Endothelial cell of umbilical vein (primary cell): ENCODE measurements at regions not wholly inside any gene's neighbourhood (a gene's known extent, or its start where the extent isn't known, plus 50 kb on each side); places are given as distances from the start of the nearest gene placed in this dataset.

Experiments used
- BruUV-seq: library from RNA; stranded (reverse); fragments of 400-500 nt; replicated peaks from 2 replicates; lab custom pipeline; 2021; lab: Mats Ljungman, UMichigan
- CTCF ChIA-PET: fragments of 300-600, 350-600 bp; sonication (Branson Sonifier 250); formaldehyde crosslinking; loops from one replicate; lab custom pipeline; 2021; ENCODE audit warnings: antibody characterized with exemption, inconsistent platforms; lab: Charles Lee
- POLR2A ChIA-PET: fragments of 300-600, 350-600 bp; sonication (Branson Sonifier 250); formaldehyde crosslinking; loops from one replicate; lab custom pipeline; 2021; ENCODE audit warnings: antibody characterized with exemption, inconsistent platforms; lab: Charles Lee
- DNase-seq: peaks from one replicate; pipeline ENCODE4 v3.0.0-alpha.2; 2011; ENCODE audit warnings: low read depth, low spot score
- FAIRE-seq: peaks from 2 replicates; lab custom pipeline; 2011; peaks lifted over from hg19 to GRCh38; lab: Jason Lieb, UNC
- H2AFZ ChIP-seq: 2 replicates; pipeline ENCODE4 v1.6.0; 2012; ENCODE audit warnings: low read depth, low read length, control low read depth, inconsistent platforms
- H3K27ac ChIP-seq: 2 replicates; pipeline ENCODE4 v1.5.1; 2011; ENCODE audit warnings: low read depth, mild to moderate bottlenecking, control low read depth, low read length, moderate library complexity; ENCODE audit not compliant: insufficient read depth
- H3K27me3 ChIP-seq, 2 experiments: 2 replicates each; pipeline versions ENCODE4 v1.6.0 to v1.6.1; 2011; ENCODE audit warnings: low read length in 2 of 2, mixed read lengths in 1 of 2; ENCODE audit not compliant: control insufficient read depth in 2 of 2, insufficient read depth in 2 of 2
- H3K36me3 ChIP-seq, 2 experiments: 2 replicates in 1 of 2; 3 replicates in 1 of 2; pipeline ENCODE4 v1.5.1; 2011; ENCODE audit warnings: low read length in 2 of 2, mild to moderate bottlenecking in 1 of 2, moderate library complexity in 1 of 2; ENCODE audit not compliant: control insufficient read depth in 2 of 2, insufficient read depth in 2 of 2; ENCODE audit errors: extremely low read depth in 1 of 2
- H3K4me1 ChIP-seq: 3 replicates; pipeline ENCODE4 v1.5.1; 2011; ENCODE audit warnings: mild to moderate bottlenecking, low read length; ENCODE audit not compliant: control insufficient read depth, insufficient read depth; ENCODE audit errors: extremely low read depth
- H3K4me2 ChIP-seq: 2 replicates; pipeline ENCODE4 v1.6.1; 2011; ENCODE audit warnings: low read length, control low read depth, mixed read lengths; ENCODE audit not compliant: insufficient read depth
- H3K4me3 ChIP-seq, 3 experiments: fragments of 200-600 bp in 1 of 3; sonication (generic), shearing (Covaris generic) in 1 of 3; replicated peaks in 1 of 3; 2 replicates each; pipeline ENCODE4 v1.5.1; 2011 to 2016; ENCODE audit warnings: control low read depth in 3 of 3, low read length in 3 of 3, mild to moderate bottlenecking in 2 of 3, inconsistent platforms in 1 of 3, low read depth in 1 of 3, moderate library complexity in 1 of 3; ENCODE audit not compliant: insufficient read depth in 1 of 3
- H3K79me2 ChIP-seq: 2 replicates; pipeline ENCODE4 v1.6.0; 2012; ENCODE audit warnings: low read length, inconsistent platforms; ENCODE audit not compliant: control insufficient read depth, insufficient read depth
- H3K9ac ChIP-seq: replicated peaks from 2 replicates; pipeline ENCODE3; 2011; ENCODE audit warnings: low read length, control low read depth; ENCODE audit not compliant: insufficient read depth; ENCODE audit errors: extremely low read depth
- H3K9me1 ChIP-seq: replicated peaks from 3 replicates; pipeline ENCODE4 v1.6.0; 2011; ENCODE audit warnings: mild to moderate bottlenecking, low read length; ENCODE audit not compliant: control insufficient read depth, insufficient read depth; ENCODE audit errors: extremely low read depth
- H3K9me3 ChIP-seq: replicated peaks from 2 replicates; pipeline ENCODE4 v1.5.1; 2012; ENCODE audit warnings: low read length, inconsistent platforms; ENCODE audit not compliant: control insufficient read depth, insufficient read depth
- H4K20me1 ChIP-seq: replicated peaks from 2 replicates; pipeline ENCODE3; 2011; ENCODE audit warnings: mild to moderate bottlenecking, low read length; ENCODE audit not compliant: control insufficient read depth, insufficient read depth; ENCODE audit errors: extremely low read depth
- EZH2 ChIP-seq: IDR thresholded peaks from 2 replicates; pipeline ENCODE4 v1.6.1; 2012; ENCODE audit warnings: borderline replicate concordance, low read depth, mild to moderate bottlenecking, moderate library complexity, low read length, inconsistent platforms; ENCODE audit not compliant: severe bottlenecking
- FOS ChIP-seq: IDR thresholded peaks from 2 replicates; pipeline ENCODE4 v1.6.1; 2011; ENCODE audit warnings: mild to moderate bottlenecking, low read length, moderate library complexity, borderline replicate concordance; ENCODE audit not compliant: insufficient read depth
- GATA2 ChIP-seq: IDR thresholded peaks from 2 replicates; pipeline ENCODE4 v1.7.0; 2011; ENCODE audit warnings: low read depth, mild to moderate bottlenecking, moderate library complexity, mixed read lengths, low read length; ENCODE audit not compliant: insufficient read length, insufficient read depth
- JUN ChIP-seq: IDR thresholded peaks from 2 replicates; pipeline ENCODE4 v1.6.1; 2011; ENCODE audit warnings: borderline replicate concordance, low read depth; ENCODE audit not compliant: insufficient read length, insufficient read depth
- MYC ChIP-seq: IDR thresholded peaks from one replicate; pipeline ENCODE4 v1.6.1; 2011; ENCODE audit warnings: mild to moderate bottlenecking, low read depth, low read length
- POLR2A ChIP-seq: IDR thresholded peaks from 2 replicates; pipeline ENCODE4 v1.6.1; 2012; ENCODE audit warnings: low read depth, mild to moderate bottlenecking, control low read depth, low read length
- POLR2AphosphoS5 ChIP-seq: IDR thresholded peaks from 2 replicates; pipeline ENCODE4 v1.6.1; 2012; ENCODE audit warnings: low read depth, mild to moderate bottlenecking, control low read depth, low read length, moderate library complexity; ENCODE audit not compliant: insufficient read depth
- dilution Hi-C: fragments of 300-500 bp; cut with MboI; formaldehyde crosslinking; loops from one replicate; pipeline ENCODE4 v1.15.0; 2019; ENCODE audit warnings: low sequenced_read_pairs; ENCODE audit not compliant: extremely low pct_ligation_motif_present
- intact Hi-C: fragments of 100-400 bp; cut with micrococcal nuclease; formaldehyde crosslinking; loops from one replicate; pipeline ENCODE4 v1.10.0; 2022
- TF ChIP-seq, protein P1 (sequence below), 2 donors: IDR thresholded peaks; 1 replicate in 1 of 2; 2 replicates in 1 of 2; pipeline ENCODE4 v1.5.1; 2011; ENCODE audit warnings: low read length in 2 of 2, mild to moderate bottlenecking in 2 of 2, moderate library complexity in 2 of 2, control low read depth in 1 of 2, inconsistent platforms in 1 of 2, low read depth in 1 of 2; ENCODE audit not compliant: insufficient read depth in 1 of 2; ENCODE audit errors: extremely low read depth in 1 of 2

GRCh38 chr2:40020997-40021396 lies 241.9 kb upstream of the THUMPD2 start:
- Histone ChIP-seq H3K9me1 (no peaks in the 10 kb centered on the region), H3K27me3 (no peaks in the 10 kb centered on the region), H3K79me2 (no peaks in the 10 kb centered on the region), H3K36me3 (no peaks in the 10 kb centered on the region), H3K9ac (no peak overlapping the region), H3K27ac (no peak overlapping the region), H3K9me3 (no peaks in the 10 kb centered on the region), H4K20me1 (no peaks in the 10 kb centered on the region), H3K4me2 (no peak overlapping the region), H3K4me3 (no peak overlapping the region), H3K4me1 (no peaks in the 10 kb centered on the region), H2AFZ (no peak overlapping the region)
- POLR2A ChIA-PET: no interaction called here
- TF ChIP-seq GATA2: no peak
- TF ChIP-seq JUN: no peak
- TF ChIP-seq MYC: no peak
- TF ChIP-seq, protein P1, sequence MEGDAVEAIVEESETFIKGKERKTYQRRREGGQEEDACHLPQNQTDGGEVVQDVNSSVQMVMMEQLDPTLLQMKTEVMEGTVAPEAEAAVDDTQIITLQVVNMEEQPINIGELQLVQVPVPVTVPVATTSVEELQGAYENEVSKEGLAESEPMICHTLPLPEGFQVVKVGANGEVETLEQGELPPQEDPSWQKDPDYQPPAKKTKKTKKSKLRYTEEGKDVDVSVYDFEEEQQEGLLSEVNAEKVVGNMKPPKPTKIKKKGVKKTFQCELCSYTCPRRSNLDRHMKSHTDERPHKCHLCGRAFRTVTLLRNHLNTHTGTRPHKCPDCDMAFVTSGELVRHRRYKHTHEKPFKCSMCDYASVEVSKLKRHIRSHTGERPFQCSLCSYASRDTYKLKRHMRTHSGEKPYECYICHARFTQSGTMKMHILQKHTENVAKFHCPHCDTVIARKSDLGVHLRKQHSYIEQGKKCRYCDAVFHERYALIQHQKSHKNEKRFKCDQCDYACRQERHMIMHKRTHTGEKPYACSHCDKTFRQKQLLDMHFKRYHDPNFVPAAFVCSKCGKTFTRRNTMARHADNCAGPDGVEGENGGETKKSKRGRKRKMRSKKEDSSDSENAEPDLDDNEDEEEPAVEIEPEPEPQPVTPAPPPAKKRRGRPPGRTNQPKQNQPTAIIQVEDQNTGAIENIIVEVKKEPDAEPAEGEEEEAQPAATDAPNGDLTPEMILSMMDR (IDR thresholded peaks at IDR 0.05; ENCODE audit: extremely low read depth in 1 of 2, insufficient read depth in 1 of 2, low read depth in 1 of 2, low read length in 2 of 2): no peak
- no peak for TF ChIP-seq EZH2
- TF ChIP-seq FOS: no peak
- no peak for TF ChIP-seq POLR2AphosphoS5
- TF ChIP-seq POLR2A: no peak
- dilution Hi-C loops: no loop called here
- intact Hi-C loops: no loop called here
- DNase-seq (no peak), FAIRE-seq (no peak)
- CTCF ChIA-PET: interaction anchor here (0.6 kb wide), 1 partner anchor 307 kb away, joined by 3 read pairs; no protein-coding TSS in a partner anchor
- BruUV-seq: no TSS peak
